Prostate gland (tissue), 2 donors: ENCODE measurements at regions not wholly inside any gene's neighbourhood (a gene's known extent, or its start where the extent isn't known, plus 50 kb on each side); places are given as distances from the start of the nearest gene placed in this dataset.

Experiments used
- POLR2A ChIP-seq: fragments of 450-650 bp; IDR thresholded peaks from one replicate; pipeline ENCODE4 v1.6.1; 2016; ENCODE audit warnings: antibody characterized with exemption, mild to moderate bottlenecking
- POLR2AphosphoS5 ChIP-seq: sonication (generic); formaldehyde crosslinking; IDR thresholded peaks from one replicate; pipeline ENCODE4 v1.6.1; 2017; ENCODE audit warnings: antibody characterized with exemption
- TF ChIP-seq, protein P1 (sequence below), 4 experiments: fragments of 200-600 bp in 2 of 4; fragments of 450-650 bp in 2 of 4; sonication (generic) in 2 of 4; IDR thresholded peaks; 1 replicate in 3 of 4; 2 replicates in 1 of 4; pipeline ENCODE4 v1.5.1; 2016 to 2019; ENCODE audit warnings: antibody characterized with exemption in 4 of 4, mild to moderate bottlenecking in 2 of 4, moderate library complexity in 2 of 4

DNA sequence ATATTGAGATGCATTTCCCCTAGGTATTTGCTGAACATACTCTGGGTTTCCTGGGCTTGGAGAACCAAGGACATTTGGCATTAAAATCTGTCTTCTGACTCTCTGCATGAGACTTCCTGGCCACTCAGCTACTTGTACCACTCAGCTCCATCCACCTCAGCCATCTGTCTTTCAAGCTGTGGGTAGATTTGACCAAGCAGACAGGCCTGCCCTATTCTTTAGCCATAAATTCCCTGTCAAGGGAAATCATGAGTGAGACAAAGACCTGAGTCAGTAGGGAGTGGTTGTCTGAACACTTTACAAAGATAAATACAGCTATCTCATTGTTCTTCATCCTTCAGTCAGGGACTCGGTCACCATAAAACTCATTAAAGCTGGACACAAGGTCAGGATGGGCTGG, 399.1 kb downstream of the GPAM start:
- TF ChIP-seq, protein P1, sequence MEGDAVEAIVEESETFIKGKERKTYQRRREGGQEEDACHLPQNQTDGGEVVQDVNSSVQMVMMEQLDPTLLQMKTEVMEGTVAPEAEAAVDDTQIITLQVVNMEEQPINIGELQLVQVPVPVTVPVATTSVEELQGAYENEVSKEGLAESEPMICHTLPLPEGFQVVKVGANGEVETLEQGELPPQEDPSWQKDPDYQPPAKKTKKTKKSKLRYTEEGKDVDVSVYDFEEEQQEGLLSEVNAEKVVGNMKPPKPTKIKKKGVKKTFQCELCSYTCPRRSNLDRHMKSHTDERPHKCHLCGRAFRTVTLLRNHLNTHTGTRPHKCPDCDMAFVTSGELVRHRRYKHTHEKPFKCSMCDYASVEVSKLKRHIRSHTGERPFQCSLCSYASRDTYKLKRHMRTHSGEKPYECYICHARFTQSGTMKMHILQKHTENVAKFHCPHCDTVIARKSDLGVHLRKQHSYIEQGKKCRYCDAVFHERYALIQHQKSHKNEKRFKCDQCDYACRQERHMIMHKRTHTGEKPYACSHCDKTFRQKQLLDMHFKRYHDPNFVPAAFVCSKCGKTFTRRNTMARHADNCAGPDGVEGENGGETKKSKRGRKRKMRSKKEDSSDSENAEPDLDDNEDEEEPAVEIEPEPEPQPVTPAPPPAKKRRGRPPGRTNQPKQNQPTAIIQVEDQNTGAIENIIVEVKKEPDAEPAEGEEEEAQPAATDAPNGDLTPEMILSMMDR (IDR thresholded peaks at IDR 0.05) = no peak
- TF ChIP-seq POLR2A (no peak), POLR2AphosphoS5 (no peak)
